ENCODE measurements at regions not wholly inside any gene's neighbourhood (a gene's known extent, or its start where the extent isn't known, plus 50 kb on each side); places are given as distances from the start of the nearest gene placed in this dataset.

DNA sequence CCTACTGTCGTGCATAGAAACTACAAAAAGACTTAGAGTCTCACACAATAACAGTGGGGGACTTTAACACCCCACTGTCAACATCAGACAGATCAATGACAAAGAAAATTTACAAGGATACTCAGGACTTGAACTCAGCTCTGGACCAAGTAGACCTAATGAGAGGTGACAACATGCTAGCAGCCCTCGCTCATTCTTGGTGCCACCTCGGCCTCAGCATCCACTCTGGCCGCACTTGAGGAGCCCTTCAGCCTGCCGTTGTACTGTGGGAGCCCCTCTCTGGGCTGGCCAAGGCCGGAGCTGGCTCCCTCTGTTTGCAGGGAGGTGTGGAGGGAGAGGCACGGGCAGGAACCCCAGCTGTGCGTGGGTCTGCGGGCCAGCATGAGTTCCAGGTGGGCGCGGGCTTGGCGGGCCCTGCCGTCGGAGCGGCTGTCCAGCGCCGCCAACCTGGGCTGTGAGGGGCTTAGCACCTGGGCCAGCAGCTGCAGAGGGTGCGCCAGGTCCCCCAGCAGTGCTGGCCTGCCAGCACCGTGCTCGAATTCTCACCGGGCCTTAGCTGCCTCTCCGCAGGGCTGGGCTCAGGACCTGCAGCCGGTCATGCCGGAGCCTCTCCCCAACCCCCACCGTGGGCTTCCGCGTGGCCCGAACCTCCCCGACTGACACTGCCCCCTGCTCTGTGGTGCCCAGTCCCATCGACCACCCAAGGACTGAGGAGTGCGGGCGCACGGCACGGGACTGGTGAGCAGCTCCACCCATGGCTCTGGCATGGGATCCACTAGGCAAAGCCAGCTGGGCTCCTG, 205.6 kb downstream of the FRK start:
- in situ Hi-C loops (cut with HindIII; ENCODE audit: extremely low pct_ligation_motif_present, low pct_unique_long_range_greater_than_20kb) (no loop called here), intact Hi-C loops (cut with micrococcal nuclease; ENCODE audit: unreplicated experiment) (no loop called here)
- no peaks in the 10 kb centered on the region for H3K27me3 ChIP-seq (ENCODE audit: control insufficient read depth in 1 of 2, insufficient read depth in 2 of 2, low read length in 2 of 2)
- ChIA-PET CTCF (ENCODE audit: low intra/inter-chr PET ratio, low total read pairs) (no interaction called here), POLR2A (no interaction called here)
- no peak overlapping the region for H3K27ac ChIP-seq (ENCODE audit: extremely low read length, insufficient read depth, low read length)
- DNase-seq (ENCODE audit: low spot score) (no peak), FAIRE-seq (no peak), ATAC-seq (no peak)
- no peaks in the 10 kb centered on the region for H4K20me1 ChIP-seq (ENCODE audit: insufficient read depth, low read length)
- no peak overlapping the region for H2AFZ ChIP-seq (ENCODE audit: low read length)
- 51% methylated on average over 6 of the region's 34 CpGs for WGBS (ENCODE audit: low lambda C conversion rate)
- no peak overlapping the region for H3K9ac ChIP-seq (ENCODE audit: insufficient read depth, low read depth, low read length)
- no peak overlapping the region for H3K4me2 ChIP-seq (ENCODE audit: low read depth, low read length)
- no TSS peak for BruUV-seq (replicated peaks)
- no peaks in the 10 kb centered on the region for H3K79me2 ChIP-seq (ENCODE audit: insufficient read depth, low read length)
- TF ChIP-seq ZNF850 (CRISPR knock-in tag; conservative IDR thresholded peaks at IDR 0.05) (peak; percentile 79; the same call in 1 of the 2 replicates), HNRNPUL1 (IDR thresholded peaks at IDR 0.05; ENCODE audit: low read depth, low read length) (no peak)
- H3K9me3 ChIP-seq (ENCODE audit: low read length) = no peaks in the 10 kb centered on the region
- no peaks in the 10 kb centered on the region for H3K4me1 ChIP-seq (ENCODE audit: insufficient read depth, low read length)
- H3K36me3 ChIP-seq (replicated peaks in 1 of 2; ENCODE audit: control insufficient read depth in 1 of 2, insufficient read depth in 2 of 2, low read length in 2 of 2) = no peaks in the 10 kb centered on the region
- no peak overlapping the region for H3K4me3 ChIP-seq (replicated peaks in 1 of 3; ENCODE audit: insufficient read depth in 1 of 3, low read depth in 2 of 3, low read length in 3 of 3)

DNA sequence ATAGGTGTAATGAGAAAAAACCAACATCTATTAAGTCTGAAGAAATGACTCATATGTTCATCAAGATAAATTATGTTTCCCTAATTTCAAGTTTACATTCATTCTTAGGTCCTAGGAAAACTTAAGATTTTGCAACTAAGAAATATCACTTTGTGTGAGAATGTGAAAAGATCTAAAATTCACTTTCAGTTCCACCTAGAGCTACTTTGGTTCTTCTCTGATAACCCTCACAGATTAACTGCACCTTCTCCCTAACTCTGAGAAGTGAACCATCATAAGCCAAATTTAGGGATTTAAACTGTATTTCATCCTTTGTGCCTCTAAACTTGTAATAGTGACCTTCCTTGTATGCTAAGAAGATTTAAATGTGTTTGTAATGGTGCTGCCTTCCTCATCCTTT, 213.0 kb downstream of the FRK start:
- no peaks in the 10 kb centered on the region for H3K79me2 ChIP-seq (ENCODE audit: insufficient read depth, low read length)
- CTCF ChIA-PET (ENCODE audit: low intra/inter-chr PET ratio, low total read pairs) = no interaction called here
- TF ChIP-seq RBM22 (optimal IDR thresholded peaks at IDR 0.05; ENCODE audit: low read length) (no peak), GLI4 (CRISPR knock-in tag; IDR thresholded peaks at IDR 0.05; ENCODE audit: borderline replicate concordance) (no peak), FOXO1 (CRISPR knock-in tag; IDR thresholded peaks at IDR 0.05) (no peak), ZMYM2 (CRISPR knock-in tag; IDR thresholded peaks at IDR 0.05) (no peak), HDAC1 (CRISPR knock-in tag; IDR thresholded peaks at IDR 0.05) (no peak), SMARCE1 (IDR thresholded peaks at IDR 0.05; ENCODE audit: borderline replicate concordance) (no peak), ZMYM4 (CRISPR knock-in tag; IDR thresholded peaks at IDR 0.05) (no peak)
- TF ChIP-seq, protein P1, sequence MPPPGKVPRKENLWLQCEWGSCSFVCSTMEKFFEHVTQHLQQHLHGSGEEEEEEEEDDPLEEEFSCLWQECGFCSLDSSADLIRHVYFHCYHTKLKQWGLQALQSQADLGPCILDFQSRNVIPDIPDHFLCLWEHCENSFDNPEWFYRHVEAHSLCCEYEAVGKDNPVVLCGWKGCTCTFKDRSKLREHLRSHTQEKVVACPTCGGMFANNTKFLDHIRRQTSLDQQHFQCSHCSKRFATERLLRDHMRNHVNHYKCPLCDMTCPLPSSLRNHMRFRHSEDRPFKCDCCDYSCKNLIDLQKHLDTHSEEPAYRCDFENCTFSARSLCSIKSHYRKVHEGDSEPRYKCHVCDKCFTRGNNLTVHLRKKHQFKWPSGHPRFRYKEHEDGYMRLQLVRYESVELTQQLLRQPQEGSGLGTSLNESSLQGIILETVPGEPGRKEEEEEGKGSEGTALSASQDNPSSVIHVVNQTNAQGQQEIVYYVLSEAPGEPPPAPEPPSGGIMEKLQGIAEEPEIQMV (CRISPR knock-in tag; IDR thresholded peaks at IDR 0.05; ENCODE audit: low read depth) = no peak
- TF ChIP-seq, protein P2, sequence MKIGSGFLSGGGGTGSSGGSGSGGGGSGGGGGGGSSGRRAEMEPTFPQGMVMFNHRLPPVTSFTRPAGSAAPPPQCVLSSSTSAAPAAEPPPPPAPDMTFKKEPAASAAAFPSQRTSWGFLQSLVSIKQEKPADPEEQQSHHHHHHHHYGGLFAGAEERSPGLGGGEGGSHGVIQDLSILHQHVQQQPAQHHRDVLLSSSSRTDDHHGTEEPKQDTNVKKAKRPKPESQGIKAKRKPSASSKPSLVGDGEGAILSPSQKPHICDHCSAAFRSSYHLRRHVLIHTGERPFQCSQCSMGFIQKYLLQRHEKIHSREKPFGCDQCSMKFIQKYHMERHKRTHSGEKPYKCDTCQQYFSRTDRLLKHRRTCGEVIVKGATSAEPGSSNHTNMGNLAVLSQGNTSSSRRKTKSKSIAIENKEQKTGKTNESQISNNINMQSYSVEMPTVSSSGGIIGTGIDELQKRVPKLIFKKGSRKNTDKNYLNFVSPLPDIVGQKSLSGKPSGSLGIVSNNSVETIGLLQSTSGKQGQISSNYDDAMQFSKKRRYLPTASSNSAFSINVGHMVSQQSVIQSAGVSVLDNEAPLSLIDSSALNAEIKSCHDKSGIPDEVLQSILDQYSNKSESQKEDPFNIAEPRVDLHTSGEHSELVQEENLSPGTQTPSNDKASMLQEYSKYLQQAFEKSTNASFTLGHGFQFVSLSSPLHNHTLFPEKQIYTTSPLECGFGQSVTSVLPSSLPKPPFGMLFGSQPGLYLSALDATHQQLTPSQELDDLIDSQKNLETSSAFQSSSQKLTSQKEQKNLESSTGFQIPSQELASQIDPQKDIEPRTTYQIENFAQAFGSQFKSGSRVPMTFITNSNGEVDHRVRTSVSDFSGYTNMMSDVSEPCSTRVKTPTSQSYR (CRISPR knock-in tag; IDR thresholded peaks at IDR 0.05; ENCODE audit: borderline replicate concordance) = no peak
- TF ChIP-seq, protein P3, sequence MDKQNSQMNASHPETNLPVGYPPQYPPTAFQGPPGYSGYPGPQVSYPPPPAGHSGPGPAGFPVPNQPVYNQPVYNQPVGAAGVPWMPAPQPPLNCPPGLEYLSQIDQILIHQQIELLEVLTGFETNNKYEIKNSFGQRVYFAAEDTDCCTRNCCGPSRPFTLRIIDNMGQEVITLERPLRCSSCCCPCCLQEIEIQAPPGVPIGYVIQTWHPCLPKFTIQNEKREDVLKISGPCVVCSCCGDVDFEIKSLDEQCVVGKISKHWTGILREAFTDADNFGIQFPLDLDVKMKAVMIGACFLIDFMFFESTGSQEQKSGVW (CRISPR knock-in tag; IDR thresholded peaks at IDR 0.05; ENCODE audit: borderline replicate concordance) = no peak
- TF ChIP-seq, protein P4, sequence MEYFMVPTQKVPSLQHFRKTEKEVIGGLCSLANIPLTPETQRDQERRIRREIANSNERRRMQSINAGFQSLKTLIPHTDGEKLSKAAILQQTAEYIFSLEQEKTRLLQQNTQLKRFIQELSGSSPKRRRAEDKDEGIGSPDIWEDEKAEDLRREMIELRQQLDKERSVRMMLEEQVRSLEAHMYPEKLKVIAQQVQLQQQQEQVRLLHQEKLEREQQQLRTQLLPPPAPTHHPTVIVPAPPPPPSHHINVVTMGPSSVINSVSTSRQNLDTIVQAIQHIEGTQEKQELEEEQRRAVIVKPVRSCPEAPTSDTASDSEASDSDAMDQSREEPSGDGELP (IDR thresholded peaks at IDR 0.05; ENCODE audit: borderline replicate concordance, low read depth) = no peak

More for the DNA sequence above, 213.0 kb downstream of the FRK start:
- Histone ChIP-seq H3K27me3 (ENCODE audit: control insufficient read depth in 1 of 2, insufficient read depth in 2 of 2, low read length in 2 of 2) (no peaks in the 10 kb centered on the region), H3K9ac (ENCODE audit: insufficient read depth, low read depth, low read length) (no peak overlapping the region), H3K9me3 (ENCODE audit: low read length) (no peaks in the 10 kb centered on the region), H3K36me3 (replicated peaks in 1 of 2; ENCODE audit: control insufficient read depth in 1 of 2, insufficient read depth in 2 of 2, low read length in 2 of 2) (no peaks in the 10 kb centered on the region), H4K20me1 (ENCODE audit: insufficient read depth, low read length) (no peaks in the 10 kb centered on the region), H3K4me3 (replicated peaks in 1 of 3; ENCODE audit: insufficient read depth in 1 of 3, low read depth in 2 of 3, low read length in 3 of 3) (no peak overlapping the region), H3K4me2 (ENCODE audit: low read depth, low read length) (no peak overlapping the region), H3K4me1 (ENCODE audit: insufficient read depth, low read length) (no peaks in the 10 kb centered on the region), H2AFZ (ENCODE audit: low read length) (no peak overlapping the region), H3K27ac (ENCODE audit: extremely low read length, insufficient read depth, low read length) (no peak overlapping the region)
- intact Hi-C loops (cut with micrococcal nuclease; ENCODE audit: unreplicated experiment) (no loop called here), in situ Hi-C loops (cut with HindIII; ENCODE audit: extremely low pct_ligation_motif_present, low pct_unique_long_range_greater_than_20kb) (no loop called here)
- ATAC-seq (no peak), DNase-seq (ENCODE audit: low spot score) (no peak), FAIRE-seq (no peak)
- POLR2A ChIA-PET = no interaction called here
- BruUV-seq (replicated peaks) = no TSS peak

Data from HepG2 (cell line).